ENCODE measurements at regions not wholly inside any gene's neighbourhood (a gene's known extent, or its start where the extent isn't known, plus 50 kb on each side); places are given as distances from the start of the nearest gene placed in this dataset.

- Histone ChIP-seq H3K27ac (ENCODE audit: low read depth, low read length) (no peak overlapping the region), H3K4me3 (ENCODE audit: low read depth, low read length) (no peak overlapping the region), H3K9me3 (ENCODE audit: control insufficient read depth, insufficient read depth, low read length) (no peaks in the 10 kb centered on the region), H3K27me3 (ENCODE audit: control insufficient read depth, insufficient read depth, low read length) (no peaks in the 10 kb centered on the region)
- POLR2A ChIA-PET, result no interaction called here
- no peak for DNase-seq (ENCODE audit: low read depth, low spot score)
- no peak for TF ChIP-seq CTCF (IDR thresholded peaks at IDR 0.05; ENCODE audit: low read depth, low read length)
- CTCF ChIA-PET, result no interaction called here
Observed at GRCh38 chr2:138239902-138240491, 261.6 kb upstream of the SPOPL start.

GRCh38 chr2:138243372-138243771 lies 258.2 kb upstream of the SPOPL start:
- no peak for TF ChIP-seq CTCF (IDR thresholded peaks at IDR 0.05; ENCODE audit: low read depth, low read length)
- POLR2A ChIA-PET, result no interaction called here
- no peaks in the 10 kb centered on the region for H3K27me3 ChIP-seq (ENCODE audit: control insufficient read depth, insufficient read depth, low read length)
- H3K4me3 ChIP-seq (ENCODE audit: low read depth, low read length), result no peak overlapping the region
- DNase-seq (ENCODE audit: low read depth, low spot score), result no peak
- H3K9me3 ChIP-seq (ENCODE audit: control insufficient read depth, insufficient read depth, low read length), result no peaks in the 10 kb centered on the region
- CTCF ChIA-PET, result no interaction called here
- no peak overlapping the region for H3K27ac ChIP-seq (ENCODE audit: low read depth, low read length)

- Histone ChIP-seq H3K27ac (ENCODE audit: low read depth, low read length) (no peak overlapping the region), H3K9me3 (ENCODE audit: control insufficient read depth, insufficient read depth, low read length) (no peaks in the 10 kb centered on the region), H3K4me3 (ENCODE audit: low read depth, low read length) (no peak overlapping the region), H3K27me3 (ENCODE audit: control insufficient read depth, insufficient read depth, low read length) (no peaks in the 10 kb centered on the region)
- DNase-seq (ENCODE audit: low read depth, low spot score), result no peak
- ChIA-PET CTCF (no interaction called here), POLR2A (no interaction called here)
- TF ChIP-seq CTCF (IDR thresholded peaks at IDR 0.05; ENCODE audit: low read depth, low read length), result no peak
Observed at GRCh38 chr2:138244501-138244925, 257.1 kb upstream of the SPOPL start.

GRCh38 chr2:138245310-138245709 lies 256.3 kb upstream of the SPOPL start:
- Histone ChIP-seq H3K4me3 (ENCODE audit: low read depth, low read length) (no peak overlapping the region), H3K9me3 (ENCODE audit: control insufficient read depth, insufficient read depth, low read length) (no peaks in the 10 kb centered on the region), H3K27ac (ENCODE audit: low read depth, low read length) (no peak overlapping the region), H3K27me3 (ENCODE audit: control insufficient read depth, insufficient read depth, low read length) (no peaks in the 10 kb centered on the region)
- no peak for TF ChIP-seq CTCF (IDR thresholded peaks at IDR 0.05; ENCODE audit: low read depth, low read length)
- ChIA-PET POLR2A (no interaction called here), CTCF (no interaction called here)
- no peak for DNase-seq (ENCODE audit: low read depth, low spot score)

GRCh38 chr2:138247302-138247701 lies 254.3 kb upstream of the SPOPL start:
- no peaks in the 10 kb centered on the region for H3K27me3 ChIP-seq (ENCODE audit: control insufficient read depth, insufficient read depth, low read length)
- POLR2A ChIA-PET, result no interaction called here
- no peak overlapping the region for H3K27ac ChIP-seq (ENCODE audit: low read depth, low read length)
- H3K4me3 ChIP-seq (ENCODE audit: low read depth, low read length), result no peak overlapping the region
- CTCF ChIA-PET, result no interaction called here
- H3K9me3 ChIP-seq (ENCODE audit: control insufficient read depth, insufficient read depth, low read length), result no peaks in the 10 kb centered on the region
- DNase-seq (ENCODE audit: low read depth, low spot score), result no peak
- no peak for TF ChIP-seq CTCF (IDR thresholded peaks at IDR 0.05; ENCODE audit: low read depth, low read length)
